OCI-LY1 (cell line): ENCODE measurements at regions not wholly inside any gene's neighbourhood (a gene's known extent, or its start where the extent isn't known, plus 50 kb on each side); places are given as distances from the start of the nearest gene placed in this dataset.
A peak's percentile ranks its signal among the peaks of the same experiment; 100 is the strongest.

ENCODE experiments used
- H2AFZ ChIP-seq: fragments of 200-600 bp; sonication (generic), shearing (Covaris generic); 2 replicates; pipeline ENCODE4 v1.6.0; 2014; ENCODE audit warnings: antibody characterized with exemption, mild to moderate bottlenecking, low read length
- H3F3A ChIP-seq: fragments of 200-600 bp; sonication (generic), shearing (Covaris generic); 2 replicates; pipeline ENCODE4 v1.6.0; 2014; ENCODE audit warnings: mild to moderate bottlenecking, antibody characterized with exemption, low read length, moderate library complexity; ENCODE audit not compliant: insufficient read depth
- H3K27ac ChIP-seq: fragments of 200-600 bp; sonication (generic); 2 replicates; pipeline ENCODE4 v1.5.1; 2014; ENCODE audit warnings: low read length, mixed run types, mild to moderate bottlenecking, low read depth; ENCODE audit not compliant: poor library complexity, severe bottlenecking
- H3K27me3 ChIP-seq: fragments of 200-600 bp; sonication (generic); 2 replicates; pipeline ENCODE4 v1.6.0; 2014; ENCODE audit warnings: antibody characterized with exemption, mild to moderate bottlenecking, low read length, moderate library complexity; ENCODE audit not compliant: insufficient read depth
- H3K36me3 ChIP-seq: fragments of 200-600 bp; sonication (generic); 2 replicates; pipeline ENCODE4 v1.6.1; 2014; ENCODE audit warnings: mild to moderate bottlenecking, antibody characterized with exemption, low read length, moderate library complexity, mixed read lengths; ENCODE audit not compliant: insufficient read depth
- H3K4me1 ChIP-seq: fragments of 200-600 bp; sonication (generic); 2 replicates; pipeline ENCODE4 v1.5.1; 2014; ENCODE audit warnings: mild to moderate bottlenecking, low read length, moderate library complexity; ENCODE audit not compliant: insufficient read depth, severe bottlenecking
- H3K4me2 ChIP-seq: fragments of 200-600 bp; sonication (generic), shearing (Covaris generic); 2 replicates; pipeline ENCODE4 v1.6.1; 2014; ENCODE audit warnings: low read length
- H3K4me3 ChIP-seq: fragments of 200-600 bp; sonication (generic); 2 replicates; pipeline ENCODE4 v1.5.1; 2014; ENCODE audit warnings: low read length, low read depth, mild to moderate bottlenecking, mixed read lengths; ENCODE audit not compliant: poor library complexity, severe bottlenecking
- H3K79me2 ChIP-seq: fragments of 200-600 bp; shearing (Covaris generic); 2 replicates; pipeline ENCODE4 v1.6.1; 2016; ENCODE audit warnings: mixed run types, low read length, mixed read lengths; ENCODE audit not compliant: insufficient read depth
- H3K9ac ChIP-seq: fragments of 200-600 bp; sonication (generic), shearing (Covaris generic); 2 replicates; pipeline ENCODE4 v1.6.1; 2014; ENCODE audit warnings: mild to moderate bottlenecking, low read length, mixed read lengths
- H3K9me2 ChIP-seq: fragments of 200-600 bp; sonication (generic), shearing (Covaris generic); 2 replicates; pipeline ENCODE4 v1.6.1; 2014; ENCODE audit warnings: low read depth, mild to moderate bottlenecking, low read length, mixed read lengths
- H3K9me3 ChIP-seq: fragments of 200-600 bp; shearing (Covaris generic); 2 replicates; pipeline ENCODE4 v1.6.1; 2014; ENCODE audit warnings: low read length, mixed read lengths
- H4K20me1 ChIP-seq: fragments of 200-600 bp; sonication (generic), shearing (Covaris generic); 2 replicates; pipeline ENCODE4 v1.6.0; 2016; ENCODE audit warnings: mild to moderate bottlenecking, low read length; ENCODE audit not compliant: insufficient read depth
- EZH2 ChIP-seq: fragments of 200-600 bp; sonication (generic), shearing (Covaris generic); IDR thresholded peaks from 2 replicates; pipeline ENCODE4 v1.8.0; 2017; ENCODE audit warnings: borderline replicate concordance, mixed run types, mild to moderate bottlenecking, antibody characterized with exemption, low read length, moderate library complexity, mixed read lengths
- TF ChIP-seq, protein P1 (sequence below): fragments of 200-600 bp; sonication (generic), shearing (Covaris generic); IDR thresholded peaks from 2 replicates; pipeline ENCODE4 v1.5.1; 2017; ENCODE audit warnings: mild to moderate bottlenecking, antibody characterized with exemption, low read length, moderate library complexity, mixed read lengths

DNA sequence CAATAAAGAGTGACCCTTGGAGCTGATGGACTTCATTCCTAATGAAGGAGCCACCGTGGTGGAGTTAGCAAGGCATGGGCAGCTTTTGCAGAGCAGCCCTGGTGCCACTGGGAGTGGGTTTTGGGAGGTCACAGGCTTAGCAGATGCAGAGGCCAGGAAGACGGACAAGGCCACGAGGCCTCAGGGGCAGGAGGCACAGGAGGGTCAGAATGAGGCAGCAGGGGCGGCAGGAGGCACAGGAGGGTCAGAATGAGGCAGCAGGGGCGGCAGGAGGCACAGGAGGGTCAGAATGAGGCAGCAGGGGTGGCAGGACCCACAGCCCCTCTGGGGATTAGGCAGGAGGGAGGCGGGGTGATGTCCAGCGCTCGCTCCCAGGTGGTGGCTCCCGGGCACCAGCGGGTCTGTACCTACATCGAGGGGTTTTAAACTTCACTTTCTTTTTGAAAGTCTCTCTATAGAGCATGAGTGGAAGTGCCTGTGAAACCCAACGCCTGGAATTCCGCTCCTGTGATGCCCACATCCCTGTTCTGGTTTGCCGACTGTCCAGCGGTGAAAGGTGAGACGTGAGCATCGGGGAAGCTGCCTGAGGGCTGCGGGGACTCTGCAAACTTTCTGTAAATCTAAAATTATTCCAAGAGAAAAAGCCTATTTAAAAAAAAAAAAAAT is 521.6 kb downstream of the BRD1 start:
- Histone ChIP-seq H3K9ac (no peak overlapping the region), H4K20me1 (no peaks in the 10 kb centered on the region), H3K27me3 (no peaks in the 10 kb centered on the region), H3F3A (no peaks in the 10 kb centered on the region), H3K4me2 (no peak overlapping the region), H3K9me2 (no peaks in the 10 kb centered on the region), H2AFZ (no peak overlapping the region), H3K4me3 (no peak overlapping the region), H3K79me2 (no peaks in the 10 kb centered on the region), H3K9me3 (no peaks in the 10 kb centered on the region), H3K36me3 (no peaks in the 10 kb centered on the region), H3K4me1 (no peaks in the 10 kb centered on the region), H3K27ac (no peak overlapping the region)
- TF ChIP-seq EZH2 = no peak

DNA sequence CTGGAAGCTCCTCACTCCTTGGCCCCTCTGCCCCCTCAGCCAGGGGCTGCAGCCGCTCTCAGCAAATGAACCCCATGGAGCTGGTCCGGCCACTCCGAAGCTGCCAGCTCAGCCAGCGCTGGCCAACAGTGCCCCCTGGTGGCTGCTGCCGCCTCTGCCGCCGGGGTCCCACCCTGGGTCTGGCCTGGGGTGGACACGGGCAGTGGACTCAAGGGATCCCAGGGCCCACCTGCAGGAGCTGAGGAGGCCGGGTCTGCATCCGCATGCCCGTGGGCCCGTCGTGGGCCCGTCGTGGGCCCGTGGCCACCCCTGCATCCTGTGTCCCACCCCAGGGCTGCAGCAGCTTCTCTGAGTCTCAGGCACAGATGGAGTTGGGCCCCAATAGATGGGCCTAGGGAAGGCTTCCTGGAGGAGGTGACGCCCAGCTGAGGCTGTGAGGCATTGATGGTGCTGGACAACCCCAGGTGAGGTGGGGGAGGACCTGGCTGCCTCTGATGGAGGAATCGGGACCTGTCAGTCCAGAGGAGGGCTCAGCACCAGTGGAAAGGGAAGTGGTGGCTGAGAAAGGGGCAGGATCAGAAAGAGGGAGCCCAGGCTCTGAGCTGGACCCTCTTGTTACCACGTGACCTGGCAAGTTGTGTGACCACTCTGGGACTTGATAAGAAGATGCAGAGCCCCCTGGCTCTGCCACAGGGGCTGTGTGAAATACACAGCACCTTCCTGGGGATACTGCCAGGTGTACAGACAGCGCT is 522.3 kb downstream of the BRD1 start:
- Histone ChIP-seq H3K4me2 (no peak overlapping the region), H3K36me3 (no peaks in the 10 kb centered on the region), H3K9me3 (no peaks in the 10 kb centered on the region), H3K4me1 (no peaks in the 10 kb centered on the region), H3K27ac (no peak overlapping the region), H3K79me2 (no peaks in the 10 kb centered on the region), H3K9ac (no peak overlapping the region), H4K20me1 (no peaks in the 10 kb centered on the region), H3F3A (no peaks in the 10 kb centered on the region), H3K27me3 (no peaks in the 10 kb centered on the region), H3K9me2 (no peaks in the 10 kb centered on the region), H2AFZ (no peak overlapping the region), H3K4me3 (no peak overlapping the region)
- no peak for TF ChIP-seq EZH2
- TF ChIP-seq, protein P1, sequence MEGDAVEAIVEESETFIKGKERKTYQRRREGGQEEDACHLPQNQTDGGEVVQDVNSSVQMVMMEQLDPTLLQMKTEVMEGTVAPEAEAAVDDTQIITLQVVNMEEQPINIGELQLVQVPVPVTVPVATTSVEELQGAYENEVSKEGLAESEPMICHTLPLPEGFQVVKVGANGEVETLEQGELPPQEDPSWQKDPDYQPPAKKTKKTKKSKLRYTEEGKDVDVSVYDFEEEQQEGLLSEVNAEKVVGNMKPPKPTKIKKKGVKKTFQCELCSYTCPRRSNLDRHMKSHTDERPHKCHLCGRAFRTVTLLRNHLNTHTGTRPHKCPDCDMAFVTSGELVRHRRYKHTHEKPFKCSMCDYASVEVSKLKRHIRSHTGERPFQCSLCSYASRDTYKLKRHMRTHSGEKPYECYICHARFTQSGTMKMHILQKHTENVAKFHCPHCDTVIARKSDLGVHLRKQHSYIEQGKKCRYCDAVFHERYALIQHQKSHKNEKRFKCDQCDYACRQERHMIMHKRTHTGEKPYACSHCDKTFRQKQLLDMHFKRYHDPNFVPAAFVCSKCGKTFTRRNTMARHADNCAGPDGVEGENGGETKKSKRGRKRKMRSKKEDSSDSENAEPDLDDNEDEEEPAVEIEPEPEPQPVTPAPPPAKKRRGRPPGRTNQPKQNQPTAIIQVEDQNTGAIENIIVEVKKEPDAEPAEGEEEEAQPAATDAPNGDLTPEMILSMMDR = peak; percentile 85

DNA sequence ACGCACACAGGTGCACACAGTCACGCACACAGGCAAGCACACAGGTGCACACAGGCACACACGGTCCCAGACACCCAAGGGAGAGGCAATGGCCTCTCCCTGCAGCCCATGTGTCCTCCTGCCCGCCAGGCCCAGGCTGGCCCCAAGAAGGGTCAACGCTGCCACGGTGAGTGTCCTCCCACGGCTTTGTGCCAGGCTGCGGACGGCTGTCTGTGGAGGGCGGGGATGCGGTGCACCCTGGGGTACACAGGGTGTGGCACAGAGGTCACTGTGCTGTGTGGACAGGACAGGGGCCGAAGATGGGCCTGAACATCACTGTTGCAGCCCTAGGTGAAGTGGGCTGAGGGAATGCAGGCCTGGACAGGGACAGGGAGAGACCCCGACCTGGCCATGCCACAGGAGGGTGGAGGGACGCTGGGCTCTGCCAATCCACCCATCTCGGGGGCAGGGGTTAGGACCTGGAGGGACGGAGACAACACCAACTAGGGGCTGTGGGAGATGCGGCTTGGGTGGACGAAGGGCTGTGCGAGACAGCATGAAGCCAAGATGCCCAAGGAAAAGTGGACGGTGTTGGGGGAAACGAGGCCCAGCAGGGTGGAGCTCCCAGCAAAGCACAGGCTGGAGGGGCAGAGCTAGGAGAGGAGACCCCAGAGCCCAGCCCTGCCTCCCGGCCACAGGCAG is 523.8 kb downstream of the BRD1 start:
- H3K4me1 ChIP-seq = no peaks in the 10 kb centered on the region
- no peaks in the 10 kb centered on the region for H3K36me3 ChIP-seq
- H2AFZ ChIP-seq = no peak overlapping the region
- no peak overlapping the region for H3K9ac ChIP-seq
- no peaks in the 10 kb centered on the region for H3K9me2 ChIP-seq
- no peak overlapping the region for H3K4me2 ChIP-seq
- H3K27me3 ChIP-seq = no peaks in the 10 kb centered on the region
- no peak overlapping the region for H3K4me3 ChIP-seq
- H3K27ac ChIP-seq = no peak overlapping the region
- TF ChIP-seq, protein P1 = no peak
- no peak for TF ChIP-seq EZH2
- no peaks in the 10 kb centered on the region for H3K79me2 ChIP-seq
- H3K9me3 ChIP-seq = no peaks in the 10 kb centered on the region
- no peaks in the 10 kb centered on the region for H3F3A ChIP-seq
- H4K20me1 ChIP-seq = no peaks in the 10 kb centered on the region
